ENCODE measurements at regions not wholly inside any gene's neighbourhood (a gene's known extent, or its start where the extent isn't known, plus 50 kb on each side); places are given as distances from the start of the nearest gene placed in this dataset.

DNA sequence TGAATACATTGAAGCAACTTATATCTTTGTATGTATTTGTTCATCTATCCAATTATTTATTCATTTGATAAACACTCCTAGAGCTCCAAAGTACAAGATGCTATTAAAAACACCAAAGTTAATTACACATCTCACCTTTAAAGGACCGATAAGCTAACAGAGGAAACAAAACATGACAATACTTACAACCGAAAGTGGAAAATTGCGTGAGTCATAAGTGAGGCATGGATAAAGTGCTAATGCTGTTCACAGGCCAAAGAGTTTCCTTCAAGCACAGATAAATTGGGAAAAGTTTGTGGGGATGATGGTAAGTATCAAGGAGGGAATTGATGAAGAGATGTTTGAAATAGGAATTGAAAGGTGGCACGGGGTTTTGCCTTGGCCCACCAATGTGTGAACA, 172.8 kb upstream of the KITLG start:
- Mint-ChIP-seq H3K27ac (no peak overlapping the region), H3K4me1 (no peaks in the 10 kb centered on the region), H3K27me3 (no peaks in the 10 kb centered on the region), H3K36me3 (no peaks in the 10 kb centered on the region), H3K9me3 (no peaks in the 10 kb centered on the region), H3K4me3 (no peak overlapping the region)
- no peak for DNase-seq

- no peak for DNase-seq
- Mint-ChIP-seq H3K27me3 (no peaks in the 10 kb centered on the region), H3K4me3 (no peak overlapping the region), H3K27ac (no peak overlapping the region), H3K4me1 (no peaks in the 10 kb centered on the region), H3K36me3 (no peaks in the 10 kb centered on the region), H3K9me3 (no peaks in the 10 kb centered on the region)
Observed at GRCh38 chr12:88752183-88752582, 171.9 kb upstream of the KITLG start.

DNA sequence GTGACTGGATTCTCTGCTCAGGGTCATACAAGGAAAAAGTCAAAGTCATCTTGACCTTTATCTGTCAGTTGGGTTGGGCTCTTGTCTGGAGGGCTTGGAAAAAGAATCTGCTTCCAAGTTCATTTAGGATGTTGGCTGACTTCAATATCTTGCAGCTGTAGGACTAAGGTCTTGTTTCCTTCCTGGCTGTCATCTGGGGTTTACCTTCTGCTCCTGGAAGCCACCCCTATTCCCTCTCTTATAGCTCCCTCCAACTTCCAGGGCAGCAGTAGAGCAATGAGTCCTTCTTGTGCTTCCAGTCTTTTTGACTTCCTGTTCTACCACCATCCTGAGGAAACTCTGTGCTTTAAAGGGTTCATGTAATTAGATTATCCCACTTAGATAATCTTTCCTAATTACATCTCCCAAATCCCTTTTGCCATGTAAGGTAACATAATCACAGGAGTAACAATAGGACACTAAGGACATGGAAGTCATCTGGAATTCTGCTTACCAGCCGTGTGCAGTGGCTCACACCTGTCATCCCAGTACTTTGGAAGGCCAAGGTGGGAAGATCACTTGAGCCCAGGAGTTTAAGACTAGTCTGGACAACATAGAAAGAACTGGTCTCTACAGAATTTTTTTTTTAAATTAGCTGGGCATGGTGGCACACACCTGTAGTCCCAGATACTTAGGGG, 170.7 kb upstream of the KITLG start:
- Mint-ChIP-seq H3K4me3 (no peak overlapping the region), H3K9me3 (no peaks in the 10 kb centered on the region), H3K27me3 (no peaks in the 10 kb centered on the region), H3K27ac (no peak overlapping the region), H3K36me3 (no peaks in the 10 kb centered on the region), H3K4me1 (no peaks in the 10 kb centered on the region)
- no peak for DNase-seq

GRCh38 chr12:88746386-88746785, 166.1 kb upstream of the KITLG start:
- Mint-ChIP-seq H3K36me3 (no peaks in the 10 kb centered on the region), H3K4me3 (no peak overlapping the region), H3K9me3 (no peaks in the 10 kb centered on the region), H3K27ac (no peak overlapping the region), H3K27me3 (no peaks in the 10 kb centered on the region), H3K4me1 (no peaks in the 10 kb centered on the region)
- DNase-seq = no peak

DNA sequence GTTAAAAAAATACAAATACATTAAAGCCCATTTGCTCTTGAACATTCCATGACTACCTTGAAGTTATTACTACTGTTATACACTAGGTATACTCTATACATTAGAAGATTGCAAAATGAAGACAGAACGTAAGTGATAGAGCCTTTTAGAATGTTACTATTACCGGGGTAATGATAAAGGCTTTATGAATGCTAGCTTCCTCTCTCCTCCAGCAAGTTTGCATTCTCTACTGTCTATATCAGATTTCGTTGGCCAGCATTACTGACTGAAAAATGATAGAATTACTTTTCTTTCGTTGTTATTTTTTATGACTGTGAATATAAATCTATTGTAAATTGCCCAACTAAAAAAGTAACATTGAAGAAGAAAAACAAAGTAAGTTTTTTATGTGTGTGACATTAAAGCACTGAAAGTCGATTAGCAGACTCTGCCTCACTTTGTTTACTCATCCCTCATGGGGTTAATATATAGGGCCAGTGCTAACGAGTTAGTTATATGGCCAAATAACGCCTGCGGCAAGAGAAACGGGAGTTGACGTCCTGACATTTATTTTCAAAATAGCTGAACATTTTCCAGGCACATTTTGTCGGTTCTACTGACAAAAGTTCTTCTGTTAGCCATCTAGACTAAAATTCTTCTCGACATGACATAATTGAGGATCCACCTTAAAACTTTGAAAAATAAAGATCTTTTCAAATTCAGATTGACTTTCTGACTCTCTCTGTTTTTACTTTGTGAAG, 163.8 kb upstream of the KITLG start:
- no peaks in the 10 kb centered on the region for H3K27me3 Mint-ChIP-seq
- H3K9me3 Mint-ChIP-seq = no peaks in the 10 kb centered on the region
- no peak overlapping the region for H3K4me3 Mint-ChIP-seq
- H3K27ac Mint-ChIP-seq = no peak overlapping the region
- no peaks in the 10 kb centered on the region for H3K36me3 Mint-ChIP-seq
- H3K4me1 Mint-ChIP-seq = no peaks in the 10 kb centered on the region
- DNase-seq = no peak

- no peak for DNase-seq
- Mint-ChIP-seq H3K4me1 (no peaks in the 10 kb centered on the region), H3K27ac (no peak overlapping the region), H3K9me3 (peaks cover 2% of the 10 kb centered on the region), H3K4me3 (no peak overlapping the region), H3K36me3 (no peaks in the 10 kb centered on the region), H3K27me3 (no peaks in the 10 kb centered on the region)
Observed at GRCh38 chr12:88737838-88738472, 157.7 kb upstream of the KITLG start.

DNA sequence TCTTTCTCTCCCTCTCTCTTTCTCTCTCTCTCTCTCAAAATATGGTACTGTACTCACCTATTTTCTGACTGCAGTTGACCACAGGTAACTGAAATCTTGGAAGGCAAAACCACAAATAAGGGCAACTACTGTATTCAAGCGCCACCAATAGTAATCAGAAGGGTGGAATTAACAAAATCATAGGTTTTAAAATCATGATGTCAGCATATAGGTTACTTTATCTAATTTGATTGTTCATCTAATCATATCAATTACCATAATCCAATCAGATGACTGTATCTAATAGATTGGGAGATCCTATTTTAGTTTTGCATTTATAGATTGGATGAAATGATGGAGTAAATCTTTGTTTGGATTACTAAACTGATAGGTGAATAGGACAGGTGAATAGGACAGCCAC, 155.8 kb upstream of the KITLG start:
- Mint-ChIP-seq H3K27ac (no peak overlapping the region), H3K36me3 (no peaks in the 10 kb centered on the region), H3K27me3 (no peaks in the 10 kb centered on the region), H3K4me1 (no peaks in the 10 kb centered on the region), H3K9me3 (peaks cover 2% of the 10 kb centered on the region), H3K4me3 (no peak overlapping the region)
- DNase-seq = no peak

DNA sequence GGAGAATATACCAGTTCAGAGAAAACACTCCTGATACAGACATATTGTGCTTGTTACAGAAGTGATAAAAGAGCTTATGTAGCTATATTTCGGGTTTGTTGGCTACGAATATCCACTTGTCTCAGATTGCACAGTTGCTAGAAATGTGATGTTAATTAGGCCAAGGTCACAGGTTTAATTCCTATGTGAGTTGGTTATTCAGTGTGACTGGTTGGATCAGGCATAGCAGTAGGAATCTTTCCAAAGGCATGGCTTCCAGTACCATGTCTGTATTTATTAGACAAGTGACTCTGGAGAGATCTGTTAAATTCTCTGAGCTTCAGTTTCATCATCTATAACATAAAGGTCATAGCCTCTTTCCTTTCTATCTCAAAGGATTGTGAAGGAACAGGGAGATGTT, 152.7 kb upstream of the KITLG start:
- H3K27me3 Mint-ChIP-seq = no peaks in the 10 kb centered on the region
- no peaks in the 10 kb centered on the region for H3K4me1 Mint-ChIP-seq
- no peaks in the 10 kb centered on the region for H3K36me3 Mint-ChIP-seq
- no peak overlapping the region for H3K4me3 Mint-ChIP-seq
- H3K27ac Mint-ChIP-seq = no peak overlapping the region
- peaks cover 2% of the 10 kb centered on the region for H3K9me3 Mint-ChIP-seq
- DNase-seq = no peak

DNA sequence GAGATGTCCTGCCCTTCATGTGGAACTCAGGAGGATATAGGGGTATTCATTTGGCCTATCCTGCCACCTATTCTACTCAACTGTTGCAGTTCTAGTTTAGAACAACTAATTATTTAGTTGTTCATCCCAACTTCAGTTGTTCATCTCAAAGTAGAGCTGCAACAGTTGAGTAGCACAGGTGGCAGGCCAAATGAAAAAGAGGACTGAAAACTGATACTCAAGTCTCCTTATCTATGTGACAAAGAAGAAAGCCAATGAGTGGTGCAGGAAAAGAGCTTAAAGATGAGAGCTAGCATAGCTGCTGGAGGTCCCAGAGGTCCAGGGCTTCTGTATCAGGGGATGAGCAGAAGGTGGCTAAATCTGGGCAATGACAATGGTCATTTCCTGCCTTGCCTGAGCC, 148.9 kb upstream of the KITLG start:
- no peak for DNase-seq
- Mint-ChIP-seq H3K27me3 (no peaks in the 10 kb centered on the region), H3K27ac (no peak overlapping the region), H3K4me1 (no peaks in the 10 kb centered on the region), H3K4me3 (no peak overlapping the region), H3K9me3 (no peaks in the 10 kb centered on the region), H3K36me3 (no peaks in the 10 kb centered on the region)

DNA sequence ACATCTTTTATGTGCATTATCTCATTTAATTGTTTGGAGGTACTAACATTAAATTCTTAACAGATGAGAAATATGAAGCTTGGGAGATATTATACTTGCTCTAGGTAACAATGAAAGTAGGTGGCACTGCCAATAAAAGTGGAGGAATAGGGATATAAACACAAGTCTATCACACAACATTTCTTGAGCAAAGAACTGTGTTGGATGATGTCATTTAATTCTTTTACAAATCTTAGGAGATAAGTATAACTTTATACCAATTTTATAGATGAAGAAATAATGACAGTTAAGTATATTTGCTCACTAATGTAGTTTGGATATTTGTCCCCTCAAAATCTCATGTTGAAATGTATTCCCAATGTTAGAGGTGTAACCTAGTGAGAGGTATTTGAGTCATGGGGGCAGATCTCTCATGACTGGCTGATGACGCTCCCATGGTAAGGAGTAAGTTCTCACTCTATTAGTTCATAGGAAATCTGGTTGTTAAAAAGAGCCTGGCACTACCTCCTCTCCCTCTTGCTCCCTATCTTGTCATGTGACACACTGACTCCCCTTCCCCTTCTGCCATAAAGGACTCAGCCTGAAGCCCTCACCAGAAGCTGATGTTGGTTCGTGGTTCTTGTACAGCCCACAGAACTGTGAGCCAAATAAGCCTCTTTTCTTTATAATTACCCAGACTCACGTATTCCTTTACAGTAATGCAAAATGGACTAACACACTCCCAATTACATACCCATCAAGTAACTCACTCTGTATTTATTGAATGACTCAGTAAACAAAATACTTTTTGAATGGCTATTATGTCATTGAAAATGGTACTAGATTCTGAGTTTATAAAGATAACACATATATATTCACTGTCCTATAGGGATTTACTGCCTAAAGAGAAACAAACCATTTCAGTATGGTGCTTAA, 146.8 kb upstream of the KITLG start:
- no peak overlapping the region for H3K27ac Mint-ChIP-seq
- no peaks in the 10 kb centered on the region for H3K9me3 Mint-ChIP-seq
- H3K4me1 Mint-ChIP-seq = no peaks in the 10 kb centered on the region
- H3K27me3 Mint-ChIP-seq = no peaks in the 10 kb centered on the region
- H3K4me3 Mint-ChIP-seq = no peak overlapping the region
- DNase-seq = no peak
- no peaks in the 10 kb centered on the region for H3K36me3 Mint-ChIP-seq

GRCh38 chr12:88725592-88726143, 145.4 kb upstream of the KITLG start:
- Mint-ChIP-seq H3K36me3 (no peaks in the 10 kb centered on the region), H3K9me3 (no peaks in the 10 kb centered on the region), H3K27me3 (no peaks in the 10 kb centered on the region), H3K27ac (no peak overlapping the region), H3K4me1 (no peaks in the 10 kb centered on the region), H3K4me3 (no peak overlapping the region)
- no peak for DNase-seq

GRCh38 chr12:88723219-88723618, 142.9 kb upstream of the KITLG start:
- DNase-seq = no peak
- Mint-ChIP-seq H3K27ac (no peak overlapping the region), H3K4me1 (no peaks in the 10 kb centered on the region), H3K36me3 (no peaks in the 10 kb centered on the region), H3K9me3 (no peaks in the 10 kb centered on the region), H3K4me3 (no peak overlapping the region), H3K27me3 (no peaks in the 10 kb centered on the region)

DNA sequence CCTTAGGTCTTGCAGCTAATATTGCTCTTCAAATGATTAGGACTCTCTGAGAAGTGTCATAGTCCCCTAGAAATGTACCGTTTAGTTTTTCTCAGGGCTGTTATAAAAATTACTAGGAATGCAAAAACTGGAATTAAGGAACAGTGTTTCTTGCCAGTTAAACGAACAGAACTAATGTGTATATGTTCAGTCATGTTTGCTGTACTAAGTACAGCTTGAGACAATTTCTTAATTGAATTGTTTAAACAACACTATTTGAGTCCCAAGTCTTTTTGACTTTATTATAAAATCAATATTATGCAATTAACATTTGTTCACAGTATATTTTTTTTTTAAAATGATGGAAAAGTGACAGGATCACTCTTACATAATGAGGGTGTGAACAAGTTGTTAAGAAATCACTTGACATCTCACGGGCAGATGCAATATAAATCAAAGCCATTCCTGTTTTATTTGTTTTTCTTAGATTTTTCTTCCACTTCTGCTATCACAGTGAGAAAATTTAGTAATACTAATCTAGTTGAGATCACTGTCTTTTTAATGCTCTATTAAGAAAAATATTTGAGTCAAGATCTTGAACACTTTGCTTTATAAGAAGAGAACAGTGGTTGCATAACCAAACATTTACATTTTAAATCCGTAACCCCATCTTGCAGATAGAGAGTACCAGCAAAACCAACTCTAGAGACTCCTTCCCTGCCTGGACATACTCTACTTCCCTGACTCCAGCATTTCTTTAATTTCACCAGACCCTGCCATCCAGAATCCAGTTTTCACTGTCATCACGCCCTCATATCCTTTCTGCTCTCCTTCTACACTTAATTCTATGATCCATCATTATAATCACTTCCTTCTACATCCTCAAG, 140.7 kb upstream of the KITLG start:
- no peaks in the 10 kb centered on the region for H3K9me3 Mint-ChIP-seq
- no peak overlapping the region for H3K27ac Mint-ChIP-seq
- DNase-seq = no peak
- no peaks in the 10 kb centered on the region for H3K27me3 Mint-ChIP-seq
- H3K4me1 Mint-ChIP-seq = no peaks in the 10 kb centered on the region
- no peaks in the 10 kb centered on the region for H3K36me3 Mint-ChIP-seq
- H3K4me3 Mint-ChIP-seq = no peak overlapping the region

DNA sequence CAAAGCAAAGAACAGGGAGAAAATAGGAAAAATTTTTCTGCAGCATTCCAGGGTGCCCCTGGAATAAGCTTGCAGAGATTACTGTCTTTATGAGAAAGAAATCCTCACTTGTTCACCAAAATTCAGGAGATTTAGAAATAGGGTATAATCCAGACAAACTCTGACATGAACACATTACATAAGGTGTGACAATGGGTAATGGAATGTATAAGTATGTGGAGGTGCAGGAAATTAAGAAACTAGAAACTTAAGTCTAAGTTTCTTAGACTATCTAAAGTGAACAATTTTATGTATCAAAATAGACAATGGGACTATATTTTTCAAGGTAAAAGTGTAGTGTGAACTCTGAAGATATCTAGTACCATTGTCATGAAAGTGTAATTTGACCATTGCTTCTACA, 140.0 kb upstream of the KITLG start:
- Mint-ChIP-seq H3K27me3 (no peaks in the 10 kb centered on the region), H3K4me1 (no peaks in the 10 kb centered on the region), H3K36me3 (no peaks in the 10 kb centered on the region), H3K4me3 (no peak overlapping the region), H3K9me3 (peaks cover 2% of the 10 kb centered on the region), H3K27ac (no peak overlapping the region)
- no peak for DNase-seq
